ENCODE measurements at regions not wholly inside any gene's neighbourhood (a gene's known extent, or its start where the extent isn't known, plus 50 kb on each side); places are given as distances from the start of the nearest gene placed in this dataset.
"Not testable (repeated sequence)": the region's sequence is repeated elsewhere in the genome, so short reads cannot be mapped to it uniquely, and the experiment has no call there.

- TF ChIP-seq CTCF (IDR thresholded peaks at IDR 0.05): no peak
- Mint-ChIP-seq H3K4me3 (ENCODE audit: unreplicated experiment) (no peak overlapping the region), H3K36me3 (ENCODE audit: low read depth) (no peaks in the 10 kb centered on the region), H3K27me3 (ENCODE audit: low read depth) (peaks cover 3% of the 10 kb centered on the region), H3K4me1 (ENCODE audit: low read depth) (no peaks in the 10 kb centered on the region), H3K9me3 (ENCODE audit: low read depth) (no peaks in the 10 kb centered on the region), H3K27ac (ENCODE audit: unreplicated experiment) (no peak overlapping the region)
- DNase-seq (ENCODE audit: low spot score): no peak
Measured at GRCh38 chr2:147603447-147603846, 241.4 kb upstream of the ACVR2A start.

- H3K9me3 Mint-ChIP-seq (ENCODE audit: low read depth): peaks cover 4% of the 10 kb centered on the region
- no peaks in the 10 kb centered on the region for H3K4me1 Mint-ChIP-seq (ENCODE audit: low read depth)
- no peak for DNase-seq (ENCODE audit: low spot score)
- TF ChIP-seq CTCF (IDR thresholded peaks at IDR 0.05): no peak
- H3K4me3 Mint-ChIP-seq (ENCODE audit: unreplicated experiment): no peak overlapping the region
- peaks cover 3% of the 10 kb centered on the region for H3K27me3 Mint-ChIP-seq (ENCODE audit: low read depth)
- no peaks in the 10 kb centered on the region for H3K36me3 Mint-ChIP-seq (ENCODE audit: low read depth)
- no peak overlapping the region for H3K27ac Mint-ChIP-seq (ENCODE audit: unreplicated experiment)
Measured at GRCh38 chr2:147600646-147601045, 244.2 kb upstream of the ACVR2A start.

GRCh38 chr2:147600223-147600622 lies 244.6 kb upstream of the ACVR2A start:
- Mint-ChIP-seq H3K36me3 (ENCODE audit: low read depth) (no peaks in the 10 kb centered on the region), H3K4me3 (ENCODE audit: unreplicated experiment) (no peak overlapping the region), H3K27ac (ENCODE audit: unreplicated experiment) (no peak overlapping the region)

GRCh38 chr2:147595200-147595599 lies 249.6 kb upstream of the ACVR2A start:
- H3K4me1 Mint-ChIP-seq (ENCODE audit: low read depth): no peaks in the 10 kb centered on the region
- no peaks in the 10 kb centered on the region for H3K27me3 Mint-ChIP-seq (ENCODE audit: low read depth)
- no peak overlapping the region for H3K27ac Mint-ChIP-seq (ENCODE audit: unreplicated experiment)
- TF ChIP-seq CTCF (IDR thresholded peaks at IDR 0.05): no peak
- DNase-seq (ENCODE audit: low spot score): no peak
- H3K9me3 Mint-ChIP-seq (ENCODE audit: low read depth): peaks cover 15% of the 10 kb centered on the region
- no peak overlapping the region for H3K4me3 Mint-ChIP-seq (ENCODE audit: unreplicated experiment)
- no peaks in the 10 kb centered on the region for H3K36me3 Mint-ChIP-seq (ENCODE audit: low read depth)

More at GRCh38 chr2:147600223-147600622, 244.6 kb upstream of the ACVR2A start:
- DNase-seq (ENCODE audit: low spot score): no peak
- no peak for TF ChIP-seq CTCF (IDR thresholded peaks at IDR 0.05)
- peaks cover 4% of the 10 kb centered on the region for H3K9me3 Mint-ChIP-seq (ENCODE audit: low read depth)
- peaks cover 3% of the 10 kb centered on the region for H3K27me3 Mint-ChIP-seq (ENCODE audit: low read depth)
- no peaks in the 10 kb centered on the region for H3K4me1 Mint-ChIP-seq (ENCODE audit: low read depth)

GRCh38 chr2:147594038-147594437 lies 250.8 kb upstream of the ACVR2A start:
- Mint-ChIP-seq H3K4me3 (ENCODE audit: unreplicated experiment) (no peak overlapping the region), H3K9me3 (ENCODE audit: low read depth) (peaks cover 15% of the 10 kb centered on the region), H3K27ac (ENCODE audit: unreplicated experiment) (no peak overlapping the region), H3K4me1 (ENCODE audit: low read depth) (no peaks in the 10 kb centered on the region), H3K27me3 (ENCODE audit: low read depth) (no peaks in the 10 kb centered on the region), H3K36me3 (ENCODE audit: low read depth) (no peaks in the 10 kb centered on the region)
- no peak for TF ChIP-seq CTCF (IDR thresholded peaks at IDR 0.05)
- no peak for DNase-seq (ENCODE audit: low spot score)

GRCh38 chr2:147592784-147593183 lies 252.0 kb upstream of the ACVR2A start:
- not testable (repeated sequence) for H3K27me3 Mint-ChIP-seq (ENCODE audit: low read depth); H3K27ac Mint-ChIP-seq (ENCODE audit: unreplicated experiment); H3K36me3 Mint-ChIP-seq (ENCODE audit: low read depth); DNase-seq (ENCODE audit: low spot score); H3K4me1 Mint-ChIP-seq (ENCODE audit: low read depth); H3K4me3 Mint-ChIP-seq (ENCODE audit: unreplicated experiment)
- H3K9me3 Mint-ChIP-seq (ENCODE audit: low read depth): peaks cover 15% of the 10 kb centered on the region
